Kidney (tissue), 13 donors: ENCODE measurements at regions not wholly inside any gene's neighbourhood (a gene's known extent, or its start where the extent isn't known, plus 50 kb on each side); places are given as distances from the start of the nearest gene placed in this dataset.

Source experiments
- DNase-seq, 5 donors: peaks; one replicate each; pipeline ENCODE4 v3.0.0-alpha.2; 2013 to 2020
- FAIRE-seq: peaks from 2 replicates; lab custom pipeline; 2012; peaks lifted over from hg19 to GRCh38; lab: Jason Lieb, UNC
- H3K27ac ChIP-seq, 2 donors: one replicate each; pipeline ENCODE4 v1.7.0; 2013; ENCODE audit warnings: low read depth in 2 of 2, low read length in 2 of 2, inconsistent platforms in 1 of 2
- H3K27me3 ChIP-seq: one replicate; pipeline ENCODE4 v1.7.1; 2013; ENCODE audit warnings: low read length, inconsistent platforms; ENCODE audit not compliant: control insufficient read depth, insufficient read depth
- H3K36me3 ChIP-seq, 3 donors: one replicate each; pipeline versions ENCODE4 v1.7.0 to v1.7.1; 2013; ENCODE audit warnings: low read length in 3 of 3, control low read depth in 1 of 3, inconsistent platforms in 1 of 3; ENCODE audit not compliant: insufficient read depth in 3 of 3, control insufficient read depth in 2 of 3
- H3K4me1 ChIP-seq, 3 donors: one replicate each; pipeline versions ENCODE4 v1.7.0 to v1.7.1; 2013; ENCODE audit warnings: low read length in 3 of 3, inconsistent platforms in 1 of 3, low read depth in 1 of 3; ENCODE audit not compliant: control insufficient read depth in 2 of 3, insufficient read depth in 2 of 3
- H3K4me3 ChIP-seq, 3 donors: one replicate each; pipeline versions ENCODE4 v1.7.0 to v1.8.1; 2013; ENCODE audit warnings: low read length in 3 of 3, control low read depth in 1 of 3, inconsistent platforms in 1 of 3
- H3K9ac ChIP-seq, 3 donors: one replicate each; pipeline versions ENCODE4 v1.7.0 to v1.7.1; 2013; ENCODE audit warnings: low read length in 3 of 3, control low read depth in 1 of 3, inconsistent platforms in 1 of 3
- H3K9me3 ChIP-seq, 3 donors: one replicate each; pipeline versions ENCODE4 v1.7.0 to v1.7.1; 2013; ENCODE audit warnings: low read length in 3 of 3, control low read depth in 1 of 3, inconsistent platforms in 1 of 3; ENCODE audit not compliant: control insufficient read depth in 2 of 3, insufficient read depth in 1 of 3
- intact Hi-C: fragments of 100-400 bp; cut with DNase I; formaldehyde crosslinking; loops from one replicate; pipeline ENCODE4 v1.11.1; 2022
- TF ChIP-seq, protein P1 (sequence below): IDR thresholded peaks from 3 replicates; pipeline ENCODE4 v1.5.1; 2012; ENCODE audit warnings: mild to moderate bottlenecking, moderate library complexity, borderline replicate concordance; ENCODE audit not compliant: insufficient read depth; ENCODE audit errors: extremely low read depth
- donor health status: control.
- donor health status: control.
- donor health status: control.
- donor health status: control.
- donor health status: control.
- donor health status: DM: yes; HTN: yes; CAD: no.
- donor health status: Normal renal cell carcinoma (clear cell type).

DNA sequence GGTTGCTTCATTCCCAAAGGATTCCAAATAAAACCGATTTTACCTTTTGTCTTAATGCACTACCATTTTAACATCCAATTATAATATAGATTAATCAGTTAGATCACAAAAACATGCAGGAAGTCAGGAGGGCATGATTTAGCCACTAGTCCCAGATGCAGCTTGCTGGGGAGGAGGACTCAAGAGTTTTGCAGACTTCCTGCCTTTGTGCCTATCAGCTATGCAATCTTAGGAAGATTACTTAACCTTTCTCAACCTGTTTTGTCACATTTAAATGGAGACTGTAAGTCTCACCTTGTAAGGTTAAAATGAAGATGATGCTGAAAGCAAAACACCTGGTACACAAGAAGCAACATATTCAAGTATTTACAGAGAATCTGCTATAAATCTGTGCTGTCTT lies 242.4 kb upstream of the GOLIM4 start:
- Histone ChIP-seq H3K27me3 (no peaks in the 10 kb centered on the region), H3K4me1 (no peaks in the 10 kb centered on the region), H3K36me3 (no peaks in the 10 kb centered on the region), H3K27ac (no peak overlapping the region), H3K9me3 (no peaks in the 10 kb centered on the region), H3K4me3 (no peak overlapping the region), H3K9ac (no peak overlapping the region)
- TF ChIP-seq, protein P1, sequence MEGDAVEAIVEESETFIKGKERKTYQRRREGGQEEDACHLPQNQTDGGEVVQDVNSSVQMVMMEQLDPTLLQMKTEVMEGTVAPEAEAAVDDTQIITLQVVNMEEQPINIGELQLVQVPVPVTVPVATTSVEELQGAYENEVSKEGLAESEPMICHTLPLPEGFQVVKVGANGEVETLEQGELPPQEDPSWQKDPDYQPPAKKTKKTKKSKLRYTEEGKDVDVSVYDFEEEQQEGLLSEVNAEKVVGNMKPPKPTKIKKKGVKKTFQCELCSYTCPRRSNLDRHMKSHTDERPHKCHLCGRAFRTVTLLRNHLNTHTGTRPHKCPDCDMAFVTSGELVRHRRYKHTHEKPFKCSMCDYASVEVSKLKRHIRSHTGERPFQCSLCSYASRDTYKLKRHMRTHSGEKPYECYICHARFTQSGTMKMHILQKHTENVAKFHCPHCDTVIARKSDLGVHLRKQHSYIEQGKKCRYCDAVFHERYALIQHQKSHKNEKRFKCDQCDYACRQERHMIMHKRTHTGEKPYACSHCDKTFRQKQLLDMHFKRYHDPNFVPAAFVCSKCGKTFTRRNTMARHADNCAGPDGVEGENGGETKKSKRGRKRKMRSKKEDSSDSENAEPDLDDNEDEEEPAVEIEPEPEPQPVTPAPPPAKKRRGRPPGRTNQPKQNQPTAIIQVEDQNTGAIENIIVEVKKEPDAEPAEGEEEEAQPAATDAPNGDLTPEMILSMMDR: no peak
- FAIRE-seq (no peak), DNase-seq (no peak)
- intact Hi-C loops: no loop called here

DNA sequence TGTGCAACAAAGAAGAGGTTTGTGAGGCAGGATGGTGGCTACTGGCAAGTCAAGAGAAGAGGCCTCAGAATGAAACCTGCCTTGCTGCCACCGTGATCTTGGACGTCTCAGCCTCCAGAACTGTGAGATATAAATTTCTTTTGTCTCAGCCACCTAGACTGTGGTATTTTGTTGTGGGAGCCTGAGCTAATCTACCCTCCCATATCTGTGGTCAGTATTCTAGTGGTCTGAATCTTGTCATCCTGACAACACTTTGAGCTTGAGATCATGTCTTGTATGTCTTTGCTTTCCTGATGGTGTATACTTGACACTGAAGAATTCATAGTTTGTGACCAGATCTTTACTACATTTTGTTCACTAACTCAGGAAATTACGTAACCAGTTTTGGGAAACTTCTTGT lies 240.6 kb upstream of the GOLIM4 start:
- Histone ChIP-seq H3K9me3 (no peaks in the 10 kb centered on the region), H3K27ac (no peak overlapping the region), H3K27me3 (no peaks in the 10 kb centered on the region), H3K4me1 (no peaks in the 10 kb centered on the region), H3K36me3 (no peaks in the 10 kb centered on the region), H3K4me3 (no peak overlapping the region), H3K9ac (no peak overlapping the region)
- intact Hi-C loops: no loop called here
- DNase-seq: no peak
- TF ChIP-seq, protein P1: no peak
- FAIRE-seq: no peak

DNA sequence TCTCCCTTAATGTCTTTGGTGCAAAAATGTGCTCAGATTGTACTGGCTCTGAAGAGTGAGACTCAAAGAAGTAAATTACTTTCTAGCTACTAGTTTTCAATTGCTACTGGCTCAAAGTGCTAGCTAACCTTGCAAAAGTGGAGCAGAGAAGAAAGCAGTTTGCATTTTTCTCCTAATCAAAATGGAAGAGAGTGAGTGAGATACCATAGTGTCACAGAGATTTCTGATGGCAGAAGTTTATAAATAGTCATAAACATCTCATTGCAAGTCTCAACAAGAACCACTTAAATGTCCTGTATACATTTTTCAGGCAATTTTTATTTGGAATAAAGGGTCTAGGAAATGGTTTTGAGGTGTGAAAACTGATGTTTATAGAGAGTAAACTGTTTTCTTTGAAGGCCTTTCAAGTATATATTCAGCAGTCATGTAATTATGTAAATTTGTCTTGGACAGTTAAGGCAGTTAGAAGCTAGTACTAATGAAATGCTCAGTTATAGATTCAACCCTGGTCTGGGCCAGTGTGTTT lies 237.7 kb upstream of the GOLIM4 start:
- no peak for DNase-seq
- intact Hi-C loops: no loop called here
- H3K9ac ChIP-seq: no peak overlapping the region
- no peak overlapping the region for H3K27ac ChIP-seq
- H3K36me3 ChIP-seq: no peaks in the 10 kb centered on the region
- no peaks in the 10 kb centered on the region for H3K4me1 ChIP-seq
- H3K27me3 ChIP-seq: no peaks in the 10 kb centered on the region
- no peak for FAIRE-seq
- no peaks in the 10 kb centered on the region for H3K9me3 ChIP-seq
- H3K4me3 ChIP-seq: no peak overlapping the region
- TF ChIP-seq, protein P1: no peak

DNA sequence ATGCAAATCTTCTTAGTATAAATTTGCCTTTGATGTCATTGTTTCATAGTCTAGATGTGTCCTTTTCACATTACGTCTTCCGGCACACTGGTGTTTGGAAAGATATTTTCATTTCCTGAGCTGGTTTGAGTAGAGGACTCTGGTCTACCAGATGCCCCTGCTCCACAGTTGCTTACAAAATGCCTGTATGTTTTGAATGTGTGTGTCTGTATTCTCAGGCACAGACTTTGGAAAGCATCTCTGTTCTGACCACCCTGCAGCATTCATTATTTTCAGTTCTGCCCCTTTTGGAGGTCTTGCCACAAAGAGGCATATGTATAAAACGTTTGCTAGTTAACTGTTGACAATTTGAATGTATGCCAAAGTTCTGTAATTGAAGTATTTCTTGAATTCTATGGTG lies 236.0 kb upstream of the GOLIM4 start:
- Histone ChIP-seq H3K9ac (no peak overlapping the region), H3K4me1 (no peaks in the 10 kb centered on the region), H3K27me3 (no peaks in the 10 kb centered on the region), H3K9me3 (no peaks in the 10 kb centered on the region), H3K27ac (no peak overlapping the region), H3K4me3 (no peak overlapping the region), H3K36me3 (no peaks in the 10 kb centered on the region)
- TF ChIP-seq, protein P1: no peak
- intact Hi-C loops: no loop called here
- FAIRE-seq: no peak
- DNase-seq: no peak
